Left forelimb (tissue), 1 donor: ENCODE measurements at regions not wholly inside any gene's neighbourhood (a gene's known extent, or its start where the extent isn't known, plus 50 kb on each side); places are given as distances from the start of the nearest gene placed in this dataset.

ENCODE experiments used
- DNase-seq: peaks from one replicate; pipeline ENCODE4 v3.0.0-alpha.2; 2018; ENCODE audit warnings: low spot score

DNA sequence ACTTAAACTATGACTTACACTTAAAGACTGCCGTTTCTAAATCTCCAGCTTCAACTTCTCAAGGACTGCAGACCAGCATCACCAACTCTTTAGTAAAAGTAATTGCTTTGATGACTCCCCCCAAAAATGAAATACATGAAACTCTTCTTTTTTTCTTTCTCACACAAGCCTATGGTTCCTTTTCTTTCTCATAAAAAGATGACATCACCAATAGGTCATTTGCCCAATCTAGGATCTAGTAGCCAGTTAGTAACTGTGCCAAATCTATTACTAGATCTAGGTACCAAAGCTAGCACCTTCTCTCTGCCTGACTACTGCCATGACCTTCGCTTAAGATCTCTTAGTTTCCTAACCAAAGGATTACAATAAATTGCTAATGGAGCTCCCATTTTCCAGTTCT lies 1266.0 kb upstream of the ADGRL4 start:
- DNase-seq: no peak

GRCh38 chr1:80258659-80259058 lies 1252.1 kb upstream of the ADGRL4 start:
- no peak for DNase-seq

DNA sequence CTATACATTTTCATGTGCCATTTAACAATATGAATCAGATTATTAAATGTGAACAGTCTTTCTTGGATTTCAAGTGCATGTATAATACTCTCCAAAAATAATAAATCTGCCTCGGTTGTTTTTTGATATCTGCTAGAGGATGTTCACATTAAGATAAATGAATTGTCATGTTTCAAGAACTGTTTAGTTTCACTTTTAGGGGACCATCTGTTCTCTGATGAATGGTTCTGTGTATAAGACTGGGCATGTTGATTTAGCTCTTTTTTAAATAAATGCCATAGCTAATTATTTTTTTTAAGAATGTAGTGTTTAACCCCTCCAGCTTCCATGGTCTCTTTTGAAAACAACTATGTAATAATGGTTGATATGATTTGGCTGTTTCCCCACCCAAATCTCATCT lies 1245.1 kb upstream of the ADGRL4 start:
- no peak for DNase-seq

DNA sequence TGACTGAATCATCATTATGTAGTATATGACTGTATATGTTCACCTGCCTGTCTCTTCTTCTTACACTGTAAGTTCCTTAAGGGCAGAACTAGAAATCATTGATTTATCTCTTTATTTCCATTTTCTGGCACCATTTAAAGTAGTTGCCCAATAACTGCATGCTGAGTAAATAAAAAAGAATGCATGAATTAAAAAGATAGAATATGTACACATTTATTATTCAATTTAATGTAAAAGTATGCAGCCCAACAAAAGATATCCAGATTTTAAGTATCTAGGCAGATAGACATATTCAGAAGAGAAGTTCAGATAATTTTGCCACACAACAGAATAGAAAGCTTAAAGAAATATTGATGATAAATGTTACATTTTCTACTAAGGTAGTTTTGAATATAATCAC lies 1244.6 kb upstream of the ADGRL4 start:
- no peak for DNase-seq

DNA sequence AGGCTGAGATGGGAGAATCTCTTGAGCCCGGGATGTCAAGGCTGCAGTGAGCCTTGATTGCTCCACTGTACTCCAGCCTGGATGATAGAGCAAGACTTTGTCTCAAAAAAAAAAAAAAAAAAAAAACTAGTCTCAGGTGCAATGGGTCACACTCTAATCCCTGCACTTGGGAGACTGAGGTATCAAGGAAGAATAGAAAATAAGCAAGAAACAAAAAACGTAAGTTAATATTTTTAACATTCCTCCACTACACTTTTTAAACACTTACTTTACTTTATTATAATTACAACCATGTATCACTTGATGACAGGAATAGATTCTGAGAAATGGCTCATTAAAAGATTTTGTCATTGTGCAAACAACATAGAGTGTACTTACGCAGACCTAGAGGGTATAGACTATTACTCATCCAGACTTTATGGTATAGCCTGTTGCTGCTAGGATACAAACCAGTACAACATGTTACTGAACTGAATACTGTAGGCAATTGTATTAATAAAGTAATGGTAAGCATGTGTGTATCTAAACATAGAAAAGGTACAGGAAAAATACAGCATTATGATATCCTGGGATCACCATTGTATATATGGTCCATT lies 1244.1 kb upstream of the ADGRL4 start:
- DNase-seq: no peak

DNA sequence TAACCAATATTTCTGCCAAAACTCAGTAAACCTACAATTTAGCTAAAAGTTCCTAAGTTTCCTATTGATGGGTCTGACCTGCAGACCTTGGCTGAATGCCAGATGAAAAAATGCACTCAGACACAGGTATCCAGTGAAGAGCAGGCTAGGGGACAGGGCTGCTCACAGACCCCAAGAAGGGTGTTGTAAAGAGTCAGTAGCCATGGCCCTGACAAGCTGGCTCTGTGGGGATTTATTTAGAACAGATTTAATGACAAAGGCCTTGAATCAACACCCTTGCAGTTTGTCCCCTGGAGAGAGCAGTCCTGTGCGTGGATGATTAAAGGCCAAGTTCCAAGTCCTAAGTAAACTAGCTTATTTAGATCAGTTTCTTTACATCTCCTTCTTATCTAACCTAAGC lies 1243.2 kb upstream of the ADGRL4 start:
- no peak for DNase-seq

GRCh38 chr1:80248886-80249285 lies 1242.4 kb upstream of the ADGRL4 start:
- no peak for DNase-seq

GRCh38 chr1:80245813-80246212 lies 1239.3 kb upstream of the ADGRL4 start:
- no peak for DNase-seq

DNA sequence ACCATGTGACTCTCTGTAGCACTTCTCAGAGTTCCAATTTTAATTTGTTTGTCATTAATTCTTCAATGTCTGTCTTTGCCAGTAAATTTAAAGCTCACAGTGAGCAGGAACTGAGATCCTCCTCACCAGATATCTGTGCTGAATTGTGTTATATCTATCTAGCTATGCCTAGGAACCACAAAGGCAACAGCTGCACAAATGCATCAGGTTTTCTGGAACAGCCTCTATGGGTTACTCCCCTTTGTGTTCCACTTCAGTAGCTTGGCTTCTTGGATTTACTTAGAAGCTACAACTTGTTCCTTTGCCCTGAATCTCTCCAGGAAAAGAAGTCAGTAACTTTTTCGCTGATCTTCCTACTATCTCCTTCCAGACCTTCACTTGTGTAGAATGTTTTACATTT lies 1237.8 kb upstream of the ADGRL4 start:
- no peak for DNase-seq

- no peak for DNase-seq
These were observed 1235.0 kb upstream of the ADGRL4 start for GRCh38 chr1:80241566-80241965.

DNA sequence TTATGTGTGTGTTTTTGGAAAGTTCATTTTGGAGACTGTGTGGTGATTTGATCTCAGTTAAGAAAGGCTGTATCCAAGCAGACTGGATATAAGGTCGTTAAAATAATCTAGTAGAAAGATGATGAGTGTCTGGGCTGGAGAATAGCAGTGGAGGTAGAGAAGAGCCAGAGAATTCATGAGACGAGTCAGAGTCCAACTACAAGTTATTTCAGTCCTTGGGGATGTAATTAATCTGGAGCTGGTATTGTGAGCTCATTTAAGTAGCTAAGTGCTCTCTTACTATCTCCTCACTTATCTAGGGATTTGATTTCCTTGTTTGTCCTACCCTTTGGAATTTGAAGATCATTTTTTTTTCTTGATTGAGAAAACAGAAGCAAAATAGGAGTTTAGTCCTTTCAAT lies 1219.0 kb upstream of the ADGRL4 start:
- DNase-seq: no peak

DNA sequence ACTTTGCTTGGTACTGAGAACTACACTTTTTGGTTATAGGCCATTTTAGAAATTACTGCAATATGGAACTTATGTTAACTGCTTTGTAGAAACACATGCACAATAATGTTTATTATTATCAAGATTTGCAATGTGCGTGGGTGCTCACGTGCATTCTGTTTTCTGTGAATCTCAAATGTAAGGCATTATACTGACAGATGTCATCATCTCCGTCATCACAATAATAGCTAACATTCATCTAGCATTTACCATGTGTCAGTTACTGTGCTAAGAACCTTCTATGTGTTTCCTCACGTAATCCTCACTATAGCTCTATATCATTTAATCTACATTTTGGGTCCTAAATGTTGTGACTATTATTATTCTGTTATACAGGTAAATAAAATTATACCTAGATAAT lies 1214.8 kb upstream of the ADGRL4 start:
- DNase-seq: no peak

GRCh38 chr1:80218112-80218511 lies 1211.6 kb upstream of the ADGRL4 start:
- DNase-seq: no peak

- DNase-seq: no peak
These were observed 1211.0 kb upstream of the ADGRL4 start for GRCh38 chr1:80217377-80217986.

- DNase-seq: no peak
These were observed 1208.5 kb upstream of the ADGRL4 start for GRCh38 chr1:80214888-80215540.

- DNase-seq: no peak
These were observed 1206.4 kb upstream of the ADGRL4 start for GRCh38 chr1:80212948-80213347.

GRCh38 chr1:80211691-80212380 lies 1205.3 kb upstream of the ADGRL4 start:
- DNase-seq: no peak

GRCh38 chr1:80202118-80202517 lies 1195.6 kb upstream of the ADGRL4 start:
- DNase-seq: no peak

- no peak for DNase-seq
These were observed 1187.7 kb upstream of the ADGRL4 start for GRCh38 chr1:80194221-80194620.

- no peak for DNase-seq
These were observed 1174.9 kb upstream of the ADGRL4 start for GRCh38 chr1:80181418-80181817.

GRCh38 chr1:80171631-80172030 lies 1165.1 kb upstream of the ADGRL4 start:
- DNase-seq: no peak

DNA sequence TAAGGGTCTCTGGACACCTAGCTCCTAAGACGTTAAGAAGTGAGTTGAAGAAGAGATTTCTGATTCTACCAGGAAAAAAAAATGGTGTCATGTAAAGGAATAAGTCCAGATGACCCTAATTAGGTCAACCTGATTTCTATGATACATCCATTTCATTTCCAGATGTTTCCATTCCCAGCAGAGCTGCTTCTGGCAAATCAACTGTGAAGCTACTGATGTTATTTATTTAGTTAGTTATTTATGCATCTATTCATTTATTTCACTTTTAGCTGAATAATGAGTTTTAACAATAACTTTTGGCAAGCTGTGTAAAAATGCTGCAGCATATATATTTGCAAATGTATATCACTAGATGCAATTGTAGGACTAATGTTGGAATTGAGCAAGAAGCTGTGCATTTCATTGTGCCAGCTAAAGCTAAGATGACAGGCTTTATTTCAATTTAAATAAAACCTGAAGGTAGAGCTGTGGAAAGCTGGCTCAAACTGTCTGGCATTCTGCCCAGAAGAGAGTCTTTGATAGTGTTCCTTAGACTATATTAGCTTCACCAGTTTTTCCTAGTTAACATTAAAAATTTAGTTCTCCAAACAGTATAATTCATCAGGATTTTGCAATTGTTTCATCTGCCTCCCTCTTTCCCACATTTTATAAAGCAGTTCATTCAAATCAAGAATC lies 1164.4 kb upstream of the ADGRL4 start:
- DNase-seq: peak; percentile 65

- no peak for DNase-seq
These were observed 1157.6 kb upstream of the ADGRL4 start for GRCh38 chr1:80164150-80164549.
